ENCODE measurements at regions not wholly inside any gene's neighbourhood (a gene's known extent, or its start where the extent isn't known, plus 50 kb on each side); places are given as distances from the start of the nearest gene placed in this dataset.

- TF ChIP-seq CTCF (conservative IDR thresholded peaks at IDR 0.05; ENCODE audit: low read depth, low read length), result no peak
- TF ChIP-seq EZH2 (IDR thresholded peaks at IDR 0.05; ENCODE audit: low read length, unreplicated experiment), result no peak
- no peak for TF ChIP-seq EZH2phosphoT487 (IDR thresholded peaks at IDR 0.05; ENCODE audit: borderline replicate concordance, low read length)
These were observed 54.7 kb downstream of the PTPRS start for GRCh38 chr19:5285955-5286354.

Data from PC-3 (cell line).